ENCODE measurements at regions not wholly inside any gene's neighbourhood (a gene's known extent, or its start where the extent isn't known, plus 50 kb on each side); places are given as distances from the start of the nearest gene placed in this dataset.

GRCh38 chr2:104420420-104420819 is 433.5 kb upstream of the POU3F3 start:
- no peak for TF ChIP-seq POLR2AphosphoS5 (IDR thresholded peaks at IDR 0.05; ENCODE audit: borderline replicate concordance, low read depth, low read length)
- no peak for TF ChIP-seq EZH2 (IDR thresholded peaks at IDR 0.05)

All from SK-N-MC (cell line).